ENCODE measurements at regions not wholly inside any gene's neighbourhood (a gene's known extent, or its start where the extent isn't known, plus 50 kb on each side); places are given as distances from the start of the nearest gene placed in this dataset.

GRCh38 chr2:193561054-193561453, 1366.3 kb upstream of the TMEFF2 start:
- TF ChIP-seq CTCF (IDR thresholded peaks at IDR 0.05) (no peak), GTF2I (CRISPR knock-in tag; conservative IDR thresholded peaks at IDR 0.05) (no peak), TCF7 (CRISPR knock-in tag; IDR thresholded peaks at IDR 0.05; ENCODE audit: low read depth) (no peak)

Data from WTC11 (cell line).